C4-2B (cell line): ENCODE measurements at regions not wholly inside any gene's neighbourhood (a gene's known extent, or its start where the extent isn't known, plus 50 kb on each side); places are given as distances from the start of the nearest gene placed in this dataset.
"Not testable (repeated sequence)": the region's sequence is repeated elsewhere in the genome, so short reads cannot be mapped to it uniquely, and the experiment has no call there.

Source experiments
- H3K27ac ChIP-seq: fragments of 450-650 bp; 2 replicates; pipeline ENCODE4 v1.5.1; 2017
- CTCF ChIP-seq: fragments of 450-650 bp; conservative IDR thresholded peaks from 2 replicates; pipeline ENCODE4 v1.5.1; 2017; ENCODE audit warnings: mild to moderate bottlenecking
- ZFX ChIP-seq: fragments of 450-650 bp; IDR thresholded peaks from 2 replicates; pipeline ENCODE4 v1.6.1; 2017

GRCh38 chr14:80037349-80037748 is 174.0 kb downstream of the DIO2 start:
- no peak for TF ChIP-seq ZFX
- peak; percentile 17; the same call in 1 of the 2 replicates for TF ChIP-seq CTCF
- H3K27ac ChIP-seq, result no peak overlapping the region

DNA sequence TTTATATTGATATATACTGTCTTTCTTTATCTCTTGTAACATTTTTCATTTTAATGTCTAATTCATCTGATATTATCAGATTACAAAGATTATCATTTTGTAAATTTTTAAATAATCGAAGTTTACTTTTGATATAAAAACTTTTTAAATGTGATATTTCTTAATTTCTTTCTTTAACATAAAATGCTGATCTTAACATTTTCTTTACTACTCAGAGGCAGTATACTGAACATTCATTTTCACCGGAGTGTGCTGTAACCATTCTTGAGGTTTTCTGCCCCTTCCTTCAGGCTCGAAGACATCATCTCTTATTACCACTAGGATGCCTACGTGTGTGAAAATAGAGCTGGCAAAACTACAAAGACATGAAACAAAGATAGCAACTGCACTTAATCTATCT is 186.9 kb downstream of the DIO2 start:
- H3K27ac ChIP-seq, result no peak overlapping the region
- TF ChIP-seq ZFX (no peak), CTCF (no peak)

GRCh38 chr14:80018476-80018875 is 192.8 kb downstream of the DIO2 start:
- not testable (repeated sequence) for H3K27ac ChIP-seq

- no peak for TF ChIP-seq CTCF
- no peak for TF ChIP-seq ZFX
- H3K27ac ChIP-seq, result no peak overlapping the region; the same call in 1 of the 2 replicates
Observed at GRCh38 chr14:80017795-80018194, 193.5 kb downstream of the DIO2 start.

GRCh38 chr14:80010245-80010644 is 201.1 kb downstream of the DIO2 start:
- H3K27ac ChIP-seq, result not testable (repeated sequence)

DNA sequence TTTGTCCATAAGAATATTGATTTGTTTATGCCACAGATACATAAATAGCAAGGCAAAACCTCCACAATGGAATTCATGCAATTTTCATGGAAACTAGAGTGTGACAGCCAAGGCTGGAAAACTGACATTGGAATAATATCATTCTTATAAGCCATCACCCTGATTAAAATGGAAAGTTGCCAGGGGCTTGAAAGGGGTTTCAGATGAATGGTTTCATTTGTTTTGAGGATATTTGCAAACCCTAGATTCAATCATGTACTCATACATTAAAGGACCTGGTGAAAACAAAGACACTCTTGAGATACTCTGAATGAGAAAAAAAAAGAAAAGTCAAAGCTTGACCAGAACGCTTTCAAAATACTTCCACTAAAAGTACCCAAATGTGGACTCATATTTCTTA is 205.7 kb downstream of the DIO2 start:
- no peak overlapping the region for H3K27ac ChIP-seq
- no peak for TF ChIP-seq CTCF
- no peak for TF ChIP-seq ZFX

DNA sequence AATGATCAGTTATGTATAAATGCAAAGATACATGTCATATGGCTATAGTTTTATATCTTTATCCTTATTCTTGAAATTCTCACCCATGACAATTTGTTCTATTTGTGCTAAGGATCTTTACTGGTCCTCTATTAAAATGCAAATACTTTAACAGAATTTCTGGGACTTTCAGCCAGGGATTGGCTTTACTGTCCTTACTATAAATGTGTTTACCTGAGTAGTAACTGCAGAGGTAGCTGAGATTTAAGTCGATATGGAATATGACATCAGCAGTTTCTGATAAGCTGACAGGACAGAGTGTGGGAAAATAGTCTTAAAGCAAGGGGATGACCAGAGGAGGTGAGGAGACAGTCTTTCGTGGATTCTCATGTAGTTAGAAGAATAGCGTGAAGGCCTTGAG is 206.4 kb downstream of the DIO2 start:
- no peak for TF ChIP-seq CTCF
- TF ChIP-seq ZFX, result no peak
- no peak overlapping the region for H3K27ac ChIP-seq

GRCh38 chr14:80003138-80003537 is 208.2 kb downstream of the DIO2 start:
- H3K27ac ChIP-seq, result no peak overlapping the region
- TF ChIP-seq CTCF, result no peak
- no peak for TF ChIP-seq ZFX
